ENCODE measurements at regions not wholly inside any gene's neighbourhood (a gene's known extent, or its start where the extent isn't known, plus 50 kb on each side); places are given as distances from the start of the nearest gene placed in this dataset.

GRCh38 chr7:25946181-25946580 lies 205.8 kb upstream of the NFE2L3 start:
- TF ChIP-seq CTCF (IDR thresholded peaks at IDR 0.05) (no peak), POLR2AphosphoS5 (IDR thresholded peaks at IDR 0.05) (no peak)

All from breast epithelium (tissue), 3 donors.